ENCODE measurements at regions not wholly inside any gene's neighbourhood (a gene's known extent, or its start where the extent isn't known, plus 50 kb on each side); places are given as distances from the start of the nearest gene placed in this dataset.
"Not testable (repeated sequence)": the region's sequence is repeated elsewhere in the genome, so short reads cannot be mapped to it uniquely, and the experiment has no call there.

DNA sequence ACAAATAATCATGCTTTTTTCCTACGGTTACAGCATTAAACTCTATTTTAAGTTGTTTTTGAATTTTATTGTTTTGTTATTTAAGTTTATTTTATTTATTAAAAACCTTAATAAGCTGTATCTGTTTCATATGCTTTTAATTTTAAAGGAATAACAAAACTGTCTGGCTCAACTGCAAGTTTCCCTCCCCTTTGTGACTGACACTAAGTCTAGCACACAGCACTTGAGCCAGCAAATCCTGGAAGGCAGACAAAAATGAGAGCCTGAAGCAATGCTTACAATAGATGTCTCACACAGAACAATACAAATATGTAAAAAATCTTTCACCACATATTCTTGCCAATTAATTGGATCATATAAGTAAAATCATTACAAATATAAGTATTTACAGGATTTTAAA is 258.1 kb upstream of the POTED start:
- TF ChIP-seq, protein P1, sequence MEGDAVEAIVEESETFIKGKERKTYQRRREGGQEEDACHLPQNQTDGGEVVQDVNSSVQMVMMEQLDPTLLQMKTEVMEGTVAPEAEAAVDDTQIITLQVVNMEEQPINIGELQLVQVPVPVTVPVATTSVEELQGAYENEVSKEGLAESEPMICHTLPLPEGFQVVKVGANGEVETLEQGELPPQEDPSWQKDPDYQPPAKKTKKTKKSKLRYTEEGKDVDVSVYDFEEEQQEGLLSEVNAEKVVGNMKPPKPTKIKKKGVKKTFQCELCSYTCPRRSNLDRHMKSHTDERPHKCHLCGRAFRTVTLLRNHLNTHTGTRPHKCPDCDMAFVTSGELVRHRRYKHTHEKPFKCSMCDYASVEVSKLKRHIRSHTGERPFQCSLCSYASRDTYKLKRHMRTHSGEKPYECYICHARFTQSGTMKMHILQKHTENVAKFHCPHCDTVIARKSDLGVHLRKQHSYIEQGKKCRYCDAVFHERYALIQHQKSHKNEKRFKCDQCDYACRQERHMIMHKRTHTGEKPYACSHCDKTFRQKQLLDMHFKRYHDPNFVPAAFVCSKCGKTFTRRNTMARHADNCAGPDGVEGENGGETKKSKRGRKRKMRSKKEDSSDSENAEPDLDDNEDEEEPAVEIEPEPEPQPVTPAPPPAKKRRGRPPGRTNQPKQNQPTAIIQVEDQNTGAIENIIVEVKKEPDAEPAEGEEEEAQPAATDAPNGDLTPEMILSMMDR (IDR thresholded peaks at IDR 0.05) = not testable (repeated sequence)
- TF ChIP-seq NR3C1 (CRISPR knock-in tag; conservative IDR thresholded peaks at IDR 0.05; ENCODE audit: low read depth) = not testable (repeated sequence)
